Caco-2 (cell line): ENCODE measurements at regions not wholly inside any gene's neighbourhood (a gene's known extent, or its start where the extent isn't known, plus 50 kb on each side); places are given as distances from the start of the nearest gene placed in this dataset.

ENCODE experiments used
- BruUV-seq: library from RNA; stranded (reverse); fragments of 400-500 nt; replicated peaks from 2 replicates; lab custom pipeline; 2021; lab: Mats Ljungman, UMichigan
- CTCF ChIA-PET: fragments of 300-600 bp; sonication (Branson Sonifier 250); formaldehyde crosslinking; loops from one replicate; lab custom pipeline; 2022; ENCODE audit warnings: antibody characterized with exemption; lab: Charles Lee
- POLR2A ChIA-PET: fragments of 300-600 bp; sonication (Branson Sonifier 250); formaldehyde crosslinking; loops from one replicate; lab custom pipeline; 2022; ENCODE audit warnings: antibody characterized with exemption; lab: Charles Lee
- DNase-seq, 2 experiments: peaks; one replicate each; pipeline versions ENCODE4 v3.0.0 to v3.0.0-alpha.2; 2020 to 2022
- H3K27me3 ChIP-seq: replicated peaks from 2 replicates; pipeline ENCODE4 v1.6.0; 2011; ENCODE audit warnings: low read length; ENCODE audit not compliant: control insufficient read depth, insufficient read depth
- H3K36me3 ChIP-seq: 2 replicates; pipeline ENCODE4 v1.5.1; 2011; ENCODE audit warnings: low read length; ENCODE audit not compliant: control insufficient read depth, insufficient read depth
- H3K4me1 ChIP-seq: fragments of 250-450 bp; sonication (Bioruptor Pico); 2 replicates; pipeline ENCODE4 v1.5.1; 2020; ENCODE audit warnings: mild to moderate bottlenecking
- H3K4me3 ChIP-seq: 2 replicates; pipeline ENCODE4 v1.5.1; 2011; ENCODE audit warnings: low read depth, mild to moderate bottlenecking, control low read depth, low read length
- H3K9me3 ChIP-seq: fragments of 250-450 bp; sonication (Bioruptor Pico); 2 replicates; pipeline ENCODE4 v1.5.1; 2020; ENCODE audit warnings: mild to moderate bottlenecking, moderate library complexity
- H3K27ac Mint-ChIP-seq: one replicate; pipeline ENCODE4 v1.8.0; 2022; ENCODE audit warnings: mixed read lengths; ENCODE audit not compliant: unreplicated experiment
- H3K27me3 Mint-ChIP-seq: one replicate; pipeline ENCODE4 v1.8.0; 2022; ENCODE audit warnings: mixed read lengths; ENCODE audit not compliant: insufficient read depth, unreplicated experiment
- H3K36me3 Mint-ChIP-seq: one replicate; pipeline ENCODE4 v1.8.0; 2022; ENCODE audit warnings: mild to moderate bottlenecking, mixed read lengths; ENCODE audit not compliant: insufficient read depth, unreplicated experiment
- H3K4me1 Mint-ChIP-seq: one replicate; pipeline ENCODE4 v1.8.0; 2022; ENCODE audit warnings: low read depth, mixed read lengths; ENCODE audit not compliant: unreplicated experiment
- H3K4me3 Mint-ChIP-seq: one replicate; pipeline ENCODE4 v1.8.0; 2022; ENCODE audit warnings: mild to moderate bottlenecking, moderate library complexity, mixed read lengths; ENCODE audit not compliant: unreplicated experiment
- H3K9me3 Mint-ChIP-seq: one replicate; pipeline ENCODE4 v1.8.0; 2022; ENCODE audit warnings: mixed read lengths; ENCODE audit not compliant: unreplicated experiment
- CTCF ChIP-seq, 2 experiments: fragments of 200-600 bp in 1 of 2; IDR thresholded peaks; 1 replicate in 1 of 2; 2 replicates in 1 of 2; pipeline versions ENCODE4 v1.5.1 to v1.8.0; 2011 to 2022; ENCODE audit warnings: antibody characterized with exemption in 1 of 2, control low read depth in 1 of 2, inconsistent platforms in 1 of 2, low read depth in 1 of 2, low read length in 1 of 2, mild to moderate bottlenecking in 1 of 2, moderate library complexity in 1 of 2; ENCODE audit not compliant: insufficient read depth in 1 of 2, severe bottlenecking in 1 of 2, unreplicated experiment in 1 of 2
- intact Hi-C: fragments of 100-400 bp; cut with micrococcal nuclease; formaldehyde crosslinking; loops from one replicate; pipeline ENCODE4 v1.10.0; 2022; ENCODE audit not compliant: unreplicated experiment

- Histone ChIP-seq H3K9me3 (no peaks in the 10 kb centered on the region), H3K36me3 (no peaks in the 10 kb centered on the region), H3K4me3 (no peak overlapping the region), H3K4me1 (no peaks in the 10 kb centered on the region), H3K27me3 (no peaks in the 10 kb centered on the region)
- intact Hi-C loops: no loop called here
- Mint-ChIP-seq H3K4me3 (no peak overlapping the region), H3K36me3 (no peaks in the 10 kb centered on the region), H3K27ac (no peak overlapping the region), H3K4me1 (no peaks in the 10 kb centered on the region), H3K9me3 (no peaks in the 10 kb centered on the region), H3K27me3 (no peaks in the 10 kb centered on the region)
- CTCF ChIA-PET: no interaction called here
- no peak for TF ChIP-seq CTCF (IDR thresholded peaks at IDR 0.05; ENCODE audit: insufficient read depth in 1 of 2, low read depth in 1 of 2, low read length in 1 of 2, severe bottlenecking in 1 of 2, unreplicated experiment in 1 of 2)
- POLR2A ChIA-PET: no interaction called here
- no TSS peak for BruUV-seq
- no peak for DNase-seq
Measured at GRCh38 chr2:14720739-14721138, 88.2 kb downstream of the LRATD1 start.

DNA sequence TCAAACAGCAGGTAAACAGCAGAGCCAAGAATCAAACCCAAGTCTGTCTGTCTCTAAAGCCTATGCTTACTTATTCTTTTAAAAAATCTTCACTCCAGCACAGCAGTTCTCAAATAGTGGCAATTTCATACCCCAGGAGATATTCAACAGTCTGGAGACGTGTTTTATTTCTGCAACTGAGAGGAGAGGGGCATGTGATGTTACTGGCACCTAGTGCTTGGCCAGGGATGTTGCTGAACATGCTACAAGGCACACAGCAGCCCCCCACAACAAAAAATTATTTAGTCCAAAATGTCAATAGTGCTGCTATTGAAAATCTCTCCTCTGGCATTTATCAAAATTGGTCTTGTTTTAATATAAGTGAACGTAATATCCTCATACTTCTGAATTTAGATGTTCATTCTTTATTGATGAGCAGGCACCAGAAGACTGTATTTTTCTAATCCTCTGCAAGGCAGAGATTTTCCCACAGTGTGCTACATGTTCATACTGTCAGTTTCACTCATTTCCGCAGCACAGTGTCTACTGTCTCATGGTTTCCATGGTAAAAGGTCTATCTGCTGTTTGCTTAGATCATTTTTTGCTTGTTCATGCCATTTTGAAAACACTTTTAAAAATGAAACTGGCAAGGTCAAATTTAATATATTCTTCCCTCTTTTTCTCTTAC, 90.5 kb downstream of the LRATD1 start:
- intact Hi-C loops: no loop called here
- H3K9me3 ChIP-seq: no peaks in the 10 kb centered on the region
- Mint-ChIP-seq H3K27me3 (no peaks in the 10 kb centered on the region), H3K4me3 (no peak overlapping the region), H3K36me3 (no peaks in the 10 kb centered on the region), H3K9me3 (no peaks in the 10 kb centered on the region), H3K27ac (no peak overlapping the region), H3K4me1 (no peaks in the 10 kb centered on the region)
- H3K27me3 ChIP-seq: no peaks in the 10 kb centered on the region
- CTCF ChIA-PET: no interaction called here
- no peaks in the 10 kb centered on the region for H3K36me3 ChIP-seq
- no peak for DNase-seq
- H3K4me3 ChIP-seq: no peak overlapping the region
- TF ChIP-seq CTCF (IDR thresholded peaks at IDR 0.05; ENCODE audit: insufficient read depth in 1 of 2, low read depth in 1 of 2, low read length in 1 of 2, severe bottlenecking in 1 of 2, unreplicated experiment in 1 of 2): no peak
- BruUV-seq: no TSS peak
- H3K4me1 ChIP-seq: no peaks in the 10 kb centered on the region
- POLR2A ChIA-PET: no interaction called here

- Histone ChIP-seq H3K9me3 (no peaks in the 10 kb centered on the region), H3K4me1 (no peaks in the 10 kb centered on the region), H3K36me3 (no peaks in the 10 kb centered on the region), H3K27me3 (no peaks in the 10 kb centered on the region), H3K4me3 (no peak overlapping the region)
- Mint-ChIP-seq H3K27ac (no peak overlapping the region), H3K9me3 (no peaks in the 10 kb centered on the region), H3K36me3 (no peaks in the 10 kb centered on the region), H3K4me3 (no peak overlapping the region), H3K27me3 (no peaks in the 10 kb centered on the region), H3K4me1 (no peaks in the 10 kb centered on the region)
- TF ChIP-seq CTCF (IDR thresholded peaks at IDR 0.05; ENCODE audit: insufficient read depth in 1 of 2, low read depth in 1 of 2, low read length in 1 of 2, severe bottlenecking in 1 of 2, unreplicated experiment in 1 of 2): no peak
- ChIA-PET POLR2A (no interaction called here), CTCF (no interaction called here)
- intact Hi-C loops: no loop called here
- no TSS peak for BruUV-seq
- DNase-seq: no peak
Measured at GRCh38 chr2:14723684-14724083, 91.2 kb downstream of the LRATD1 start.
